ENCODE measurements at regions not wholly inside any gene's neighbourhood (a gene's known extent, or its start where the extent isn't known, plus 50 kb on each side); places are given as distances from the start of the nearest gene placed in this dataset.

DNA sequence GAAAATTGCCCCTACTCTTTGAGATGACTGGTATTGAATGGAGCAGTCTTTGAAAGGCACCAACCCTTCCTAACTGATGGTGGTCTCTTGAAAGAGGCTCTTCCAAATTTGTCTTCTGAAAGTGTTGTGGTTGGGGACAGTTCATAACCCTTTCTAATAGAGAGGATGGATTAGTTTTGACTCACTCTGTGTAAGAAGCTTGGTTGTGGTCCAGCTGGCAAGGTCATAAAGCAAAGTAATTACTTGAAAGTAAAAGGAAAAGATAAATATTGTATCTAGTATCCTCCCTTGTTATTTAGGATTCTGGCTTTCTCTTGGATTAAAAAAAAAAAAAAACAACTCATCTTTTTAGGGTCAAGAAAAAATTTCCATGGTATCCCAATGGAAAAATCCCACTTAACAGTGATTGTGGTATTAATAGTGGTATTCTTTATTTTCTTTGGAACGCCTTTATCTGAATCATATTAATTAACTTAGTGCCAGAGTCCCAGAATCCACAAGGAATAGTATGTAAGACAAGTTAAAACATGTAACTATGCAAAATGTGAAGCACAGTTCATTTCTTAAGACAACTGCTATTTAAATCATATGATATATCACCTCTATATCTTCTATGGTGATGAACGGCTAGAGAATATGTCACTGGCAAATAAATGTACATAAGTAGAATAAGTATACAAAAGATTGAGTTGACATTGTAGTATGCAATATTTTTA is 469.3 kb upstream of the CDIN1 start:
- Mint-ChIP-seq H3K4me1 (no peaks in the 10 kb centered on the region), H3K27ac (no peak overlapping the region), H3K4me3 (no peak overlapping the region), H3K9me3 (ENCODE audit: insufficient read depth) (no peaks in the 10 kb centered on the region), H3K27me3 (no peaks in the 10 kb centered on the region)
- TF ChIP-seq, protein P1, sequence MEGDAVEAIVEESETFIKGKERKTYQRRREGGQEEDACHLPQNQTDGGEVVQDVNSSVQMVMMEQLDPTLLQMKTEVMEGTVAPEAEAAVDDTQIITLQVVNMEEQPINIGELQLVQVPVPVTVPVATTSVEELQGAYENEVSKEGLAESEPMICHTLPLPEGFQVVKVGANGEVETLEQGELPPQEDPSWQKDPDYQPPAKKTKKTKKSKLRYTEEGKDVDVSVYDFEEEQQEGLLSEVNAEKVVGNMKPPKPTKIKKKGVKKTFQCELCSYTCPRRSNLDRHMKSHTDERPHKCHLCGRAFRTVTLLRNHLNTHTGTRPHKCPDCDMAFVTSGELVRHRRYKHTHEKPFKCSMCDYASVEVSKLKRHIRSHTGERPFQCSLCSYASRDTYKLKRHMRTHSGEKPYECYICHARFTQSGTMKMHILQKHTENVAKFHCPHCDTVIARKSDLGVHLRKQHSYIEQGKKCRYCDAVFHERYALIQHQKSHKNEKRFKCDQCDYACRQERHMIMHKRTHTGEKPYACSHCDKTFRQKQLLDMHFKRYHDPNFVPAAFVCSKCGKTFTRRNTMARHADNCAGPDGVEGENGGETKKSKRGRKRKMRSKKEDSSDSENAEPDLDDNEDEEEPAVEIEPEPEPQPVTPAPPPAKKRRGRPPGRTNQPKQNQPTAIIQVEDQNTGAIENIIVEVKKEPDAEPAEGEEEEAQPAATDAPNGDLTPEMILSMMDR (IDR thresholded peaks at IDR 0.05): no peak
- TF ChIP-seq EZH2 (IDR thresholded peaks at IDR 0.05; ENCODE audit: borderline replicate concordance, insufficient read depth, low read depth, low read length, poor library complexity, severe bottlenecking): no peak
- ATAC-seq (ENCODE audit: low read depth) (no peak), DNase-seq (no peak)
- Histone ChIP-seq H3K4me2 (replicated peaks; ENCODE audit: low read depth, low read length, poor library complexity, severe bottlenecking) (no peak overlapping the region), H3K36me3 (replicated peaks in 1 of 2; ENCODE audit: control extremely low read depth in 1 of 2, control insufficient read depth in 1 of 2, extremely low read depth in 1 of 2, insufficient read depth in 2 of 2, low read length in 1 of 2) (no peaks in the 10 kb centered on the region), H3K79me2 (ENCODE audit: control insufficient read depth, insufficient read depth, low read length) (no peaks in the 10 kb centered on the region), H3K27ac (ENCODE audit: low read length in 2 of 2) (no peak overlapping the region), H3K4me3 (ENCODE audit: control extremely low read depth in 1 of 5, extremely low read depth in 1 of 5, insufficient read depth in 1 of 5, low read depth in 2 of 5, low read length in 4 of 5) (no peak overlapping the region), H4K20me1 (ENCODE audit: control insufficient read depth, insufficient read depth, low read length, poor library complexity, severe bottlenecking) (no peaks in the 10 kb centered on the region), H3K27me3 (replicated peaks in 1 of 4; ENCODE audit: control extremely low read depth in 1 of 4, control insufficient read depth in 3 of 4, insufficient read depth in 4 of 4, low read length in 3 of 4) (no peaks in the 10 kb centered on the region), H2AFZ (ENCODE audit: insufficient read depth, low read depth, low read length, poor library complexity, severe bottlenecking) (no peak overlapping the region), H3K9me3 (ENCODE audit: control extremely low read depth in 1 of 3, control insufficient read depth in 2 of 3, insufficient read depth in 1 of 3, low read length in 2 of 3) (peaks cover 0 to 2% (median 0%) of the 10 kb centered on the region in 3 donors), H3K4me1 (ENCODE audit: control insufficient read depth in 2 of 2, insufficient read depth in 2 of 2, low read length in 2 of 2) (no peaks in the 10 kb centered on the region), H3K9ac (ENCODE audit: low read length) (no peak overlapping the region)
- intact Hi-C loops (cut with micrococcal nuclease): no loop called here
- POLR2A ChIA-PET: no interaction called here
- CTCF ChIA-PET: interaction anchor here (0.7 kb wide), 1 partner anchor 28 kb away, joined by 3 read pairs; no protein-coding TSS in a partner anchor
- WGBS (ENCODE audit: insufficient coverage): no CpG with 5 or more reads among the region's 2 CpGs

DNA sequence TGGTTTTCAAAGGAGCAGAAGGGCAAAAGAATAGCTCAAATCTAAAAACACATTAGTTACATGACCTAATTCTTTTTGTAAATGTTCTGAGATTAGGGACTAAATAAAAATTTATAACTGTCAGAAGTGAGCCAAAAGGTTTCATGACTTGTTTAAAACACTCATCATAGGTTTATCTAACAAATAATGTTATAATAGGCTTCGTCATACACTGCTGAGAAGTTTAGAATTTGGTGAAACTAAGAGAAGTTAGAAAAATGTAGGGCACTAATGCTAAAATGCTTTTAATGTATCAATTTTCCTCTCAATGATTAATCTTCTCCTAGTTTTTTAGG is 468.8 kb upstream of the CDIN1 start:
- H3K4me2 ChIP-seq (replicated peaks; ENCODE audit: low read depth, low read length, poor library complexity, severe bottlenecking): no peak overlapping the region
- no peaks in the 10 kb centered on the region for H3K4me1 Mint-ChIP-seq
- intact Hi-C loops (cut with micrococcal nuclease): no loop called here
- H3K27me3 ChIP-seq (replicated peaks in 1 of 4; ENCODE audit: control extremely low read depth in 1 of 4, control insufficient read depth in 3 of 4, insufficient read depth in 4 of 4, low read length in 3 of 4): no peaks in the 10 kb centered on the region
- no peak overlapping the region for H2AFZ ChIP-seq (ENCODE audit: insufficient read depth, low read depth, low read length, poor library complexity, severe bottlenecking)
- no peaks in the 10 kb centered on the region for H3K79me2 ChIP-seq (ENCODE audit: control insufficient read depth, insufficient read depth, low read length)
- WGBS (ENCODE audit: insufficient coverage): no CpG with 5 or more reads among the region's 1 CpG
- CTCF ChIA-PET: no interaction called here
- TF ChIP-seq, protein P1 (IDR thresholded peaks at IDR 0.05): no peak
- TF ChIP-seq EZH2 (IDR thresholded peaks at IDR 0.05; ENCODE audit: borderline replicate concordance, insufficient read depth, low read depth, low read length, poor library complexity, severe bottlenecking): no peak
- H3K4me3 Mint-ChIP-seq: no peak overlapping the region
- peaks cover 0 to 2% (median 0%) of the 10 kb centered on the region in 3 donors for H3K9me3 ChIP-seq (ENCODE audit: control extremely low read depth in 1 of 3, control insufficient read depth in 2 of 3, insufficient read depth in 1 of 3, low read length in 2 of 3)
- H4K20me1 ChIP-seq (ENCODE audit: control insufficient read depth, insufficient read depth, low read length, poor library complexity, severe bottlenecking): no peaks in the 10 kb centered on the region
- no peak overlapping the region for H3K27ac Mint-ChIP-seq
- no peak overlapping the region for H3K9ac ChIP-seq (ENCODE audit: low read length)
- ATAC-seq (ENCODE audit: low read depth) (no peak), DNase-seq (no peak)
- POLR2A ChIA-PET: no interaction called here
- no peaks in the 10 kb centered on the region for H3K36me3 ChIP-seq (replicated peaks in 1 of 2; ENCODE audit: control extremely low read depth in 1 of 2, control insufficient read depth in 1 of 2, extremely low read depth in 1 of 2, insufficient read depth in 2 of 2, low read length in 1 of 2)
- H3K27me3 Mint-ChIP-seq: no peaks in the 10 kb centered on the region
- H3K4me1 ChIP-seq (ENCODE audit: control insufficient read depth in 2 of 2, insufficient read depth in 2 of 2, low read length in 2 of 2): no peaks in the 10 kb centered on the region
- no peaks in the 10 kb centered on the region for H3K9me3 Mint-ChIP-seq (ENCODE audit: insufficient read depth)
- no peak overlapping the region for H3K27ac ChIP-seq (ENCODE audit: low read length in 2 of 2)
- no peak overlapping the region for H3K4me3 ChIP-seq (ENCODE audit: control extremely low read depth in 1 of 5, extremely low read depth in 1 of 5, insufficient read depth in 1 of 5, low read depth in 2 of 5, low read length in 4 of 5)
